AG04450 (cell line): ENCODE measurements at regions not wholly inside any gene's neighbourhood (a gene's known extent, or its start where the extent isn't known, plus 50 kb on each side); places are given as distances from the start of the nearest gene placed in this dataset.

Experiments used
- CTCF ChIA-PET: fragments of 300-600, 350-600 bp; formaldehyde crosslinking; extraction: SDS; loops from one replicate; lab custom pipeline; 2022; ENCODE audit warnings: antibody characterized with exemption, inconsistent platforms; lab: Charles Lee
- POLR2A ChIA-PET: fragments of 350-600 bp; formaldehyde crosslinking; extraction: SDS; loops from one replicate; lab custom pipeline; 2021; ENCODE audit warnings: antibody characterized with exemption, inconsistent platforms; lab: Yijun Ruan, JAX
- DNase-seq: peaks from one replicate; pipeline ENCODE4 v3.0.0-alpha.2; 2011; ENCODE audit warnings: low read depth, low spot score
- H3K27ac ChIP-seq: one replicate; pipeline ENCODE4 v1.5.1; 2012; ENCODE audit warnings: low read depth, low read length, control low read depth
- H3K27me3 ChIP-seq: one replicate; pipeline ENCODE4 v1.6.0; 2012; ENCODE audit warnings: low read length; ENCODE audit not compliant: control insufficient read depth, insufficient read depth
- H3K4me3 ChIP-seq: 2 replicates; pipeline ENCODE4 v1.5.1; 2011; ENCODE audit warnings: mild to moderate bottlenecking, low read depth, low read length, control low read depth
- H3K9me3 ChIP-seq: 2 replicates; pipeline ENCODE4 v1.5.1; 2012; ENCODE audit warnings: low read length; ENCODE audit not compliant: control insufficient read depth, insufficient read depth
- TF ChIP-seq, protein P1 (sequence below): IDR thresholded peaks from 2 replicates; pipeline ENCODE4 v1.5.1; 2011; ENCODE audit warnings: low read depth, low read length, control low read depth, inconsistent platforms

DNA sequence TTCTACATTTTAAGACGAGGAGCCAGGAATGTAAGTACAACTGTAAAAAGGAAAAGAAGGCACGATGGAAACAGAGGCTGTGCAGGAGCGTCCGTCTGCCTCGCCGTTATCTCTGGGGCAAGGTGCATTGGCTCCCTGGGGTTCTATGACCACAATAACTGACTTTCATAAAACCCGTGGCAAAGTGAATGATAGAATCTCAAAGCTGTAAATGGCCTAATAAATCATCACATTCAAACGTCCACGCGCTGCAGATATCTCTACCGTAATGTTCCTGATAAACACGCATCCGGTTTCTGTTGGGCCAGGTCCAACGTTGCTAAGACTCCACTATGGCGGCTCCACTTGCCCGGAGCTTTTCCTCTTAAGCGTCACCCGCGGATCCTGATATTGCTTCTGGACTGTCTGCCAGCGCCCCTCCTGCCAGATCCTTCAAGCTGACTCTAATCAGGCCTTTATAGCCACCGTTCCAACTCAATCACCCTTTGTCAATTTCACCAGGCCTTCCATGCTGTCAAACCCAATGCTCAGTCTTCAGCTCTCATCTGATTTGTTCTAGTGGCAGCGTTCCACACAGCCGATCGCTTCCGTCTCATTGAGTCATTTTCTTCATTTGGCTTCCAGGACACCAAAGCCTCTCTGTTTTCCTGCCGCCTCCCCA lies 265.6 kb upstream of the FOXK1 start:
- ChIA-PET POLR2A (no interaction called here), CTCF (no interaction called here)
- TF ChIP-seq, protein P1, sequence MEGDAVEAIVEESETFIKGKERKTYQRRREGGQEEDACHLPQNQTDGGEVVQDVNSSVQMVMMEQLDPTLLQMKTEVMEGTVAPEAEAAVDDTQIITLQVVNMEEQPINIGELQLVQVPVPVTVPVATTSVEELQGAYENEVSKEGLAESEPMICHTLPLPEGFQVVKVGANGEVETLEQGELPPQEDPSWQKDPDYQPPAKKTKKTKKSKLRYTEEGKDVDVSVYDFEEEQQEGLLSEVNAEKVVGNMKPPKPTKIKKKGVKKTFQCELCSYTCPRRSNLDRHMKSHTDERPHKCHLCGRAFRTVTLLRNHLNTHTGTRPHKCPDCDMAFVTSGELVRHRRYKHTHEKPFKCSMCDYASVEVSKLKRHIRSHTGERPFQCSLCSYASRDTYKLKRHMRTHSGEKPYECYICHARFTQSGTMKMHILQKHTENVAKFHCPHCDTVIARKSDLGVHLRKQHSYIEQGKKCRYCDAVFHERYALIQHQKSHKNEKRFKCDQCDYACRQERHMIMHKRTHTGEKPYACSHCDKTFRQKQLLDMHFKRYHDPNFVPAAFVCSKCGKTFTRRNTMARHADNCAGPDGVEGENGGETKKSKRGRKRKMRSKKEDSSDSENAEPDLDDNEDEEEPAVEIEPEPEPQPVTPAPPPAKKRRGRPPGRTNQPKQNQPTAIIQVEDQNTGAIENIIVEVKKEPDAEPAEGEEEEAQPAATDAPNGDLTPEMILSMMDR = no peak
- H3K4me3 ChIP-seq = no peak overlapping the region
- H3K27ac ChIP-seq = no peak overlapping the region
- DNase-seq = no peak
- peaks cover 66% of the 10 kb centered on the region for H3K9me3 ChIP-seq
- no peaks in the 10 kb centered on the region for H3K27me3 ChIP-seq

DNA sequence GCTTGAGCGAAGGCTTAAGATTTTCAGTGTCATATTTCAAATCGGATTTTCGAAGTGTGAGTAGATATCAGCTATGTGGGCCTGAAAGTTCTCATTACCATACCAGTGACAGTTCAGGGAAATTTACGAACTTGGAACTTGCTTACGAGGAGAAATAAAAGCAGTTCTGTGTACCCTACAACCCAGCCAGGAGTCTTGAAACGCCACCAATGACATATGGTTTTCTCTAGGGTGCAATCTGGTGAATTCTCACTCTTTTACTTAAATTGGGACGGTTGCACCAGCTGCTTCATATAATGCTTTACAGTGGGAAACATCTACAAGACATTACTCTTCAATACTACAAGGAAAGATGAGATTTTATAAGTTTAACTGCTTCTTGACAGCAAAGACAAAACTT lies 253.6 kb upstream of the FOXK1 start:
- CTCF ChIA-PET = no interaction called here
- Histone ChIP-seq H3K9me3 (peaks cover 39% of the 10 kb centered on the region), H3K4me3 (no peak overlapping the region), H3K27ac (no peak overlapping the region), H3K27me3 (no peaks in the 10 kb centered on the region)
- POLR2A ChIA-PET = no interaction called here
- DNase-seq = no peak
- TF ChIP-seq, protein P1 = no peak

DNA sequence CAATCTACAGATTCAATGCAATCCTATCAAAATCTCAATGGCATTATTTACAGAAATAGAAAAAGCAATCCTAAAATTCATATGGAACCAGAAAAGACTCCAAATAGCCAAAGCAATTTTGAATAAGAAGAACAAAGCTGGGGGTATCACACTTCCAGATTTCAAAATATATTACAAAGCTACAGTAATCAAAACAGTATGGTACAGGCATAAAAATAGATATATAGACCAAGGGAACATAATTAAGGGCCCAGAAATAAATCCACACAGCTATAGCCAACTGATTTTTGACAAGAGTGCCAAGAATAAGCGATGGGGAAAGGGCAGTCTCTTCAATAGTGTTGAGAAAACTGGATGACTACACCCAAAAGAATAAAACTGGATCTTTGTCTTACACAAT lies 251.9 kb upstream of the FOXK1 start:
- H3K4me3 ChIP-seq = no peak overlapping the region
- ChIA-PET CTCF (no interaction called here), POLR2A (no interaction called here)

DNA sequence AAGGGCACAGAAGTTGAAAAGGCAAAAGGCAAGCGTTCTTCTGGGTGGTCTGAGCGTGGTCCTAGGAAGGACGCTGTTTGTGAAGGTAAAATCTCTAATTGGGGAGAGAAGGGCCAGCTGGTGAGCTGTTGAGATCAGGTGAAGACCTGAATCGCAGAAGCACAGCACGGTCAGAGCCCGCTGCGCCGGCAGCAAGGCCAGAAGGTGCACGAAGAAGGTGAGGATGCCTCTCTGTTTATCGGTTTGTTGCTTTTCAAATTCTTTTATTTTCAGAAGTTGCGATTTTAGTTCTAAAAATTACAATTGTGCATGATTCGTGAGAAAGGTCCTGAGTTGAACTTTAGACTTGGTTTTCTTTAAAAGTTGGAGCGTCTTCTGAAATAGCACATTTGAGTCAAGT lies 247.8 kb upstream of the FOXK1 start:
- H3K27ac ChIP-seq = no peak overlapping the region
- H3K27me3 ChIP-seq = no peaks in the 10 kb centered on the region
- ChIA-PET CTCF (no interaction called here), POLR2A (no interaction called here)
- peaks cover 25% of the 10 kb centered on the region for H3K9me3 ChIP-seq
- TF ChIP-seq, protein P1 = no peak
- DNase-seq = no peak
- no peak overlapping the region for H3K4me3 ChIP-seq

More for the DNA sequence above, 251.9 kb upstream of the FOXK1 start:
- TF ChIP-seq, protein P1 = no peak
- DNase-seq = no peak
- Histone ChIP-seq H3K9me3 (peaks cover 32% of the 10 kb centered on the region), H3K27me3 (no peaks in the 10 kb centered on the region), H3K27ac (no peak overlapping the region)

DNA sequence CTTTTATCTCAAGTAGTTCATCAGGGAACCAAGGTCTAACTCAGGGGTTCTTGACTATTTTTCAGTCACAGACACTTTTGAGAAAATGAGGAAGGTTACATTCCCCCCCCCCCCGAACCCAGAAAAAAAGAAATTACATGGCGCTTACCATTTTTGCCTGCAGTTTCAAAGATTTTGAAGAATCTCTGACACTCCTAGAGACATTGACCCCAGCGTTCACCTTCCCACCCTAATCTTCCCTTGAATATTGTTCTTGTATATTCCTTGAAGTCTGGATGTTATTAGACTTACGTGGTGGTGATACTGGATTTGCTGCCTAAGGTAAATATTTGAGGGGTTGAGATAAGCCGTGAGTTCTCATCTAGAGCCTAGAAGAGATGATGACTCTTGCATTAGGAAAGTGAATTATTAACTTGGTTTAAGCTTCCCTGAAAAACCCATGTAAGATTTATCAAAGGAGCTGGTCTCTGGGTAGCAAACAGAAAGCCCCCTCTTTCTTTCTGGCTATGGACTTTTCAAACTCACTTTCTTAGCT lies 245.7 kb upstream of the FOXK1 start:
- H3K4me3 ChIP-seq = no peak overlapping the region
- no peak overlapping the region for H3K27ac ChIP-seq
- peaks cover 22% of the 10 kb centered on the region for H3K9me3 ChIP-seq
- no peak for DNase-seq
- TF ChIP-seq, protein P1 = no peak
- ChIA-PET POLR2A (no interaction called here), CTCF (interaction anchor here (0.6 kb wide), 1 partner anchor 45 kb away, joined by 3 read pairs; no protein-coding TSS in a partner anchor)
- H3K27me3 ChIP-seq = no peaks in the 10 kb centered on the region
